ENCODE measurements at regions not wholly inside any gene's neighbourhood (a gene's known extent, or its start where the extent isn't known, plus 50 kb on each side); places are given as distances from the start of the nearest gene placed in this dataset.

- H3K4me3 ChIP-seq (ENCODE audit: low read length), result no peak overlapping the region
- intact Hi-C loops (cut with DNase I), result no loop called here
- no peaks in the 10 kb centered on the region for H3K27me3 ChIP-seq (ENCODE audit: control insufficient read depth, insufficient read depth)
- H3K9me3 ChIP-seq (ENCODE audit: control insufficient read depth, low read length), result no peaks in the 10 kb centered on the region
- no peak for ATAC-seq
- H3K27ac ChIP-seq (ENCODE audit: low read length), result no peak overlapping the region
- no peak for DNase-seq
- 85% methylated on average over 8 of the region's 8 CpGs for WGBS
- peaks cover 4% of the 10 kb centered on the region for H3K4me1 ChIP-seq (ENCODE audit: control insufficient read depth, insufficient read depth, low read length)
These were observed 50.7 kb upstream of the ANO1 start for GRCh38 chr11:70027451-70027850.

GRCh38 chr11:70028147-70028855 lies 49.8 kb upstream of the ANO1 start:
- DNase-seq, result no peak
- no peak overlapping the region for H3K27ac ChIP-seq (ENCODE audit: low read length)
- no peak overlapping the region for H3K4me3 ChIP-seq (ENCODE audit: low read length)
- H3K27me3 ChIP-seq (ENCODE audit: control insufficient read depth, insufficient read depth), result no peaks in the 10 kb centered on the region
- intact Hi-C loops (cut with DNase I), result no loop called here
- no peak for ATAC-seq
- H3K4me1 ChIP-seq (ENCODE audit: control insufficient read depth, insufficient read depth, low read length), result peaks cover 4% of the 10 kb centered on the region
- 75% methylated on average over 12 of the region's 12 CpGs for WGBS
- H3K9me3 ChIP-seq (ENCODE audit: control insufficient read depth, low read length), result no peaks in the 10 kb centered on the region

Measured in right cardiac atrium (tissue), 5 donors.